Left colon (tissue), 2 donors: ENCODE measurements at regions not wholly inside any gene's neighbourhood (a gene's known extent, or its start where the extent isn't known, plus 50 kb on each side); places are given as distances from the start of the nearest gene placed in this dataset.

Experiments used
- ATAC-seq: fragments of 200-7000 bp; cut with Tn5 transposase; one replicate; pipeline ENCODE4 v1.9.1; 2020; ENCODE audit warnings: mild to moderate bottlenecking, moderate library complexity
- DNase-seq, 2 donors: peaks; one replicate each; pipeline ENCODE4 v3.0.0-alpha.2; 2020
- intact Hi-C, 2 donors: fragments of 100-400 bp; cut with DNase I in 1 of 2; cut with micrococcal nuclease in 1 of 2; formaldehyde crosslinking; loops; one replicate each; pipeline versions ENCODE4 v1.11.2 to v1.14.0; 2022; cut with DNase I, micrococcal nuclease
- donor health status: DM: no; HTN: no; CAD: no.
- donor health status: DM: yes; HTN: yes; CAD: no.

- ATAC-seq = no peak
Measured at GRCh38 chr5:166497496-166498104, 1793.8 kb upstream of the WWC1 start.

GRCh38 chr5:166499447-166500240 lies 1791.8 kb upstream of the WWC1 start:
- DNase-seq = no peak
- no peak for ATAC-seq
- intact Hi-C loops = no loop called here

More at GRCh38 chr5:166497496-166498104, 1793.8 kb upstream of the WWC1 start:
- intact Hi-C loops = no loop called here
- no peak for DNase-seq

- no peak for DNase-seq
- ATAC-seq = no peak
- intact Hi-C loops = no loop called here
Measured at GRCh38 chr5:166503506-166503905, 1787.9 kb upstream of the WWC1 start.

- intact Hi-C loops = no loop called here
- DNase-seq (no peak), ATAC-seq (no peak)
Measured at GRCh38 chr5:166505067-166505466, 1786.4 kb upstream of the WWC1 start.

GRCh38 chr5:166505544-166505943 lies 1785.9 kb upstream of the WWC1 start:
- DNase-seq = no peak
- no peak for ATAC-seq
- intact Hi-C loops = no loop called here

- DNase-seq (no peak), ATAC-seq (no peak)
- intact Hi-C loops = no loop called here
Measured at GRCh38 chr5:166507810-166508425, 1783.5 kb upstream of the WWC1 start.

GRCh38 chr5:166509085-166509484 lies 1782.4 kb upstream of the WWC1 start:
- DNase-seq = no peak
- ATAC-seq = no peak

GRCh38 chr5:166517976-166518375 lies 1773.5 kb upstream of the WWC1 start:
- DNase-seq (no peak), ATAC-seq (no peak)
- intact Hi-C loops = no loop called here

More at GRCh38 chr5:166509085-166509484, 1782.4 kb upstream of the WWC1 start:
- intact Hi-C loops = no loop called here

- no peak for DNase-seq
- intact Hi-C loops = no loop called here
- no peak for ATAC-seq
Measured at GRCh38 chr5:166523206-166523605, 1768.2 kb upstream of the WWC1 start.

GRCh38 chr5:166529200-166529599 lies 1762.2 kb upstream of the WWC1 start:
- ATAC-seq = no peak
- intact Hi-C loops = no loop called here

GRCh38 chr5:166532456-166533220 lies 1758.8 kb upstream of the WWC1 start:
- ATAC-seq (no peak), DNase-seq (no peak)
- intact Hi-C loops = no loop called here

More at GRCh38 chr5:166529200-166529599, 1762.2 kb upstream of the WWC1 start:
- DNase-seq = no peak

- DNase-seq = no peak
- intact Hi-C loops = no loop called here
- no peak for ATAC-seq
Measured at GRCh38 chr5:166535641-166536040, 1755.8 kb upstream of the WWC1 start.

GRCh38 chr5:166540156-166540555 lies 1751.3 kb upstream of the WWC1 start:
- no peak for ATAC-seq
- intact Hi-C loops = no loop called here
- no peak for DNase-seq

GRCh38 chr5:166551384-166551783 lies 1740.1 kb upstream of the WWC1 start:
- ATAC-seq (no peak), DNase-seq (no peak)
- intact Hi-C loops = no loop called here

- intact Hi-C loops = no loop called here
- ATAC-seq = no peak
- DNase-seq = no peak
Measured at GRCh38 chr5:166553778-166554177, 1737.7 kb upstream of the WWC1 start.

GRCh38 chr5:166561759-166562158 lies 1729.7 kb upstream of the WWC1 start:
- no peak for DNase-seq
- intact Hi-C loops = no loop called here
- ATAC-seq = no peak

- DNase-seq = no peak
- intact Hi-C loops = no loop called here
Measured at GRCh38 chr5:166562246-166562645, 1729.2 kb upstream of the WWC1 start.

GRCh38 chr5:166566725-166567124 lies 1724.7 kb upstream of the WWC1 start:
- no peak for ATAC-seq
- no peak for DNase-seq
- intact Hi-C loops = no loop called here

More at GRCh38 chr5:166562246-166562645, 1729.2 kb upstream of the WWC1 start:
- ATAC-seq = no peak

- intact Hi-C loops = no loop called here
- DNase-seq (no peak), ATAC-seq (no peak)
Measured at GRCh38 chr5:166570865-166571264, 1720.6 kb upstream of the WWC1 start.
